Lower leg skin (tissue), 3 donors: ENCODE measurements at regions not wholly inside any gene's neighbourhood (a gene's known extent, or its start where the extent isn't known, plus 50 kb on each side); places are given as distances from the start of the nearest gene placed in this dataset.

Source experiments
- CTCF ChIP-seq, 3 donors: fragments of 450-650 bp; IDR thresholded peaks; one replicate each; pipeline ENCODE4 v1.5.1; 2016; ENCODE audit warnings: antibody characterized with exemption in 3 of 3, mild to moderate bottlenecking in 3 of 3, moderate library complexity in 2 of 3
- POLR2A ChIP-seq, 2 donors: fragments of 450-650 bp; IDR thresholded peaks; one replicate each; pipeline ENCODE4 v1.6.1; 2016 to 2017; ENCODE audit warnings: antibody characterized with exemption in 2 of 2, mild to moderate bottlenecking in 1 of 2, moderate library complexity in 1 of 2

- TF ChIP-seq CTCF (IDR thresholded peaks at IDR 0.05) (no peak), POLR2A (IDR thresholded peaks at IDR 0.05) (no peak)
Measured at GRCh38 chr6:71414486-71414885, 125.9 kb downstream of the OGFRL1 start.
